IgD-negative memory B cell (primary cell): ENCODE measurements at regions not wholly inside any gene's neighbourhood (a gene's known extent, or its start where the extent isn't known, plus 50 kb on each side); places are given as distances from the start of the nearest gene placed in this dataset.
A peak's percentile ranks its signal among the peaks of the same experiment; 100 is the strongest.

ENCODE experiments used
- H3K27ac Mint-ChIP-seq, 3 donors: one replicate each; pipeline ENCODE4 v1.8.0; 2020 to 2022; ENCODE audit warnings: mild to moderate bottlenecking in 3 of 3, mixed read lengths in 3 of 3, moderate library complexity in 1 of 3
- H3K27me3 Mint-ChIP-seq: one replicate; pipeline ENCODE4 v1.8.0; 2021; ENCODE audit warnings: mixed read lengths
- H3K36me3 Mint-ChIP-seq: one replicate; pipeline ENCODE4 v1.8.0; 2020; ENCODE audit warnings: mild to moderate bottlenecking, mixed read lengths
- H3K4me1 Mint-ChIP-seq, 3 donors: one replicate each; pipeline ENCODE4 v1.8.0; 2020 to 2022; ENCODE audit warnings: mixed read lengths in 3 of 3, mild to moderate bottlenecking in 1 of 3
- H3K4me3 Mint-ChIP-seq, 4 donors: one replicate each; pipeline ENCODE4 v1.8.0; 2020 to 2022; ENCODE audit warnings: mild to moderate bottlenecking in 4 of 4, mixed read lengths in 4 of 4, moderate library complexity in 3 of 4
- H3K9me3 Mint-ChIP-seq, 3 donors: one replicate each; pipeline ENCODE4 v1.8.0; 2020 to 2021; ENCODE audit warnings: mixed read lengths in 3 of 3, mild to moderate bottlenecking in 1 of 3

GRCh38 chr18:10376731-10377130, 77.7 kb upstream of the APCDD1 start:
- Mint-ChIP-seq H3K4me1 (no peaks in the 10 kb centered on the region), H3K27ac (no peak overlapping the region), H3K27me3 (peaks cover 4% of the 10 kb centered on the region), H3K36me3 (peaks cover 2% of the 10 kb centered on the region), H3K9me3 (no peaks in the 10 kb centered on the region), H3K4me3 (no peak overlapping the region)

- Mint-ChIP-seq H3K9me3 (no peaks in the 10 kb centered on the region), H3K4me1 (no peaks in the 10 kb centered on the region), H3K36me3 (no peaks in the 10 kb centered on the region), H3K4me3 (no peak overlapping the region), H3K27ac (peak overlapping the region in 1 of 3 donors; percentile 48), H3K27me3 (peaks cover 5% of the 10 kb centered on the region)
These were observed 76.5 kb upstream of the APCDD1 start for GRCh38 chr18:10377956-10378355.

GRCh38 chr18:10378688-10379420, 75.6 kb upstream of the APCDD1 start:
- Mint-ChIP-seq H3K4me3 (peak overlapping the region in 1 of 4 donors; percentile 50), H3K27me3 (peaks cover 5% of the 10 kb centered on the region), H3K4me1 (no peaks in the 10 kb centered on the region), H3K27ac (no peak overlapping the region), H3K9me3 (no peaks in the 10 kb centered on the region), H3K36me3 (no peaks in the 10 kb centered on the region)

- no peaks in the 10 kb centered on the region for H3K4me1 Mint-ChIP-seq
- H3K27ac Mint-ChIP-seq, result no peak overlapping the region
- peaks cover 5% of the 10 kb centered on the region for H3K27me3 Mint-ChIP-seq
- peak overlapping the region in 1 of 4 donors; percentile 50 for H3K4me3 Mint-ChIP-seq
- no peaks in the 10 kb centered on the region for H3K36me3 Mint-ChIP-seq
- no peaks in the 10 kb centered on the region for H3K9me3 Mint-ChIP-seq
These were observed 74.9 kb upstream of the APCDD1 start for GRCh38 chr18:10379522-10379921.

- no peaks in the 10 kb centered on the region for H3K9me3 Mint-ChIP-seq
- H3K4me1 Mint-ChIP-seq, result no peaks in the 10 kb centered on the region
- H3K27me3 Mint-ChIP-seq, result peaks cover 5% of the 10 kb centered on the region
- H3K4me3 Mint-ChIP-seq, result no peak overlapping the region
- no peaks in the 10 kb centered on the region for H3K36me3 Mint-ChIP-seq
- no peak overlapping the region for H3K27ac Mint-ChIP-seq
These were observed 72.9 kb upstream of the APCDD1 start for GRCh38 chr18:10381516-10381915.

GRCh38 chr18:10381951-10382350, 72.5 kb upstream of the APCDD1 start:
- no peaks in the 10 kb centered on the region for H3K9me3 Mint-ChIP-seq
- H3K27ac Mint-ChIP-seq, result no peak overlapping the region
- no peaks in the 10 kb centered on the region for H3K4me1 Mint-ChIP-seq
- peaks cover 5% of the 10 kb centered on the region for H3K27me3 Mint-ChIP-seq
- no peak overlapping the region for H3K4me3 Mint-ChIP-seq
- H3K36me3 Mint-ChIP-seq, result no peaks in the 10 kb centered on the region

- Mint-ChIP-seq H3K27ac (no peak overlapping the region), H3K27me3 (peaks cover 1% of the 10 kb centered on the region), H3K4me3 (no peak overlapping the region), H3K9me3 (peaks cover 0 to 2% (median 0%) of the 10 kb centered on the region in 3 donors), H3K4me1 (no peaks in the 10 kb centered on the region), H3K36me3 (peaks cover 2% of the 10 kb centered on the region)
These were observed 68.4 kb upstream of the APCDD1 start for GRCh38 chr18:10386049-10386448.

GRCh38 chr18:10386956-10387355, 67.5 kb upstream of the APCDD1 start:
- no peak overlapping the region for H3K4me3 Mint-ChIP-seq
- H3K27me3 Mint-ChIP-seq, result peaks cover 3% of the 10 kb centered on the region
- H3K27ac Mint-ChIP-seq, result no peak overlapping the region
- H3K9me3 Mint-ChIP-seq, result peaks cover 0 to 2% (median 0%) of the 10 kb centered on the region in 3 donors
- H3K4me1 Mint-ChIP-seq, result peaks cover 2 to 8% (median 8%) of the 10 kb centered on the region in 3 donors
- H3K36me3 Mint-ChIP-seq, result peaks cover 3% of the 10 kb centered on the region

- H3K27ac Mint-ChIP-seq, result no peak overlapping the region
- H3K4me3 Mint-ChIP-seq, result no peak overlapping the region
- peaks cover 2 to 9% (median 8%) of the 10 kb centered on the region in 3 donors for H3K4me1 Mint-ChIP-seq
- H3K9me3 Mint-ChIP-seq, result peaks cover 0 to 3% (median 0%) of the 10 kb centered on the region in 3 donors
- H3K27me3 Mint-ChIP-seq, result peaks cover 3% of the 10 kb centered on the region
- peaks cover 3% of the 10 kb centered on the region for H3K36me3 Mint-ChIP-seq
These were observed 67.0 kb upstream of the APCDD1 start for GRCh38 chr18:10387399-10387798.

- Mint-ChIP-seq H3K9me3 (peaks cover 0 to 6% (median 0%) of the 10 kb centered on the region in 3 donors), H3K4me3 (no peak overlapping the region)
These were observed 66.1 kb upstream of the APCDD1 start for GRCh38 chr18:10388373-10388772.

GRCh38 chr18:10391506-10391905, 62.9 kb upstream of the APCDD1 start:
- Mint-ChIP-seq H3K36me3 (peaks cover 3% of the 10 kb centered on the region), H3K9me3 (peaks cover 0 to 6% (median 0%) of the 10 kb centered on the region in 3 donors), H3K4me3 (peak overlapping the region in 2 of 4 donors; percentile 31 to 54), H3K4me1 (peaks cover 2 to 9% (median 8%) of the 10 kb centered on the region in 3 donors), H3K27me3 (peaks cover 5% of the 10 kb centered on the region), H3K27ac (no peak overlapping the region)

More at GRCh38 chr18:10388373-10388772, 66.1 kb upstream of the APCDD1 start:
- Mint-ChIP-seq H3K4me1 (peaks cover 2 to 9% (median 8%) of the 10 kb centered on the region in 3 donors), H3K27ac (no peak overlapping the region), H3K36me3 (peaks cover 3% of the 10 kb centered on the region), H3K27me3 (peaks cover 4% of the 10 kb centered on the region)

- Mint-ChIP-seq H3K27me3 (peaks cover 3% of the 10 kb centered on the region), H3K27ac (no peak overlapping the region), H3K4me1 (peaks cover 6 to 10% (median 9%) of the 10 kb centered on the region in 3 donors), H3K4me3 (no peak overlapping the region), H3K9me3 (peaks cover 0 to 3% (median 0%) of the 10 kb centered on the region in 3 donors), H3K36me3 (no peaks in the 10 kb centered on the region)
These were observed 57.4 kb upstream of the APCDD1 start for GRCh38 chr18:10397004-10397403.

- Mint-ChIP-seq H3K27me3 (peaks cover 1% of the 10 kb centered on the region), H3K4me1 (peaks cover 6 to 10% (median 9%) of the 10 kb centered on the region in 3 donors), H3K9me3 (no peaks in the 10 kb centered on the region), H3K36me3 (no peaks in the 10 kb centered on the region), H3K4me3 (no peak overlapping the region), H3K27ac (no peak overlapping the region)
These were observed 55.9 kb upstream of the APCDD1 start for GRCh38 chr18:10398571-10398970.

- H3K9me3 Mint-ChIP-seq, result no peaks in the 10 kb centered on the region
- peaks cover 4% of the 10 kb centered on the region for H3K27me3 Mint-ChIP-seq
- H3K4me1 Mint-ChIP-seq, result peaks cover 6 to 10% (median 9%) of the 10 kb centered on the region in 3 donors
- no peaks in the 10 kb centered on the region for H3K36me3 Mint-ChIP-seq
- no peak overlapping the region for H3K4me3 Mint-ChIP-seq
- H3K27ac Mint-ChIP-seq, result no peak overlapping the region
These were observed 55.0 kb upstream of the APCDD1 start for GRCh38 chr18:10399465-10399864.

- no peaks in the 10 kb centered on the region for H3K36me3 Mint-ChIP-seq
- H3K4me1 Mint-ChIP-seq, result peaks cover 6 to 10% (median 9%) of the 10 kb centered on the region in 3 donors
- H3K4me3 Mint-ChIP-seq, result peak overlapping the region in 2 of 4 donors; percentile 47 to 56
- H3K9me3 Mint-ChIP-seq, result no peaks in the 10 kb centered on the region
- H3K27ac Mint-ChIP-seq, result peak overlapping the region in 1 of 3 donors; percentile 27
- H3K27me3 Mint-ChIP-seq, result peaks cover 4% of the 10 kb centered on the region
These were observed 53.7 kb upstream of the APCDD1 start for GRCh38 chr18:10400534-10401307.
